SK-N-MC (cell line): ENCODE measurements at regions not wholly inside any gene's neighbourhood (a gene's known extent, or its start where the extent isn't known, plus 50 kb on each side); places are given as distances from the start of the nearest gene placed in this dataset.

Experiments used
- EZH2 ChIP-seq: fragments of 200-600 bp; sonication (generic); IDR thresholded peaks from one replicate; pipeline ENCODE4 v1.6.1; 2017; ENCODE audit warnings: antibody characterized with exemption
- POLR2AphosphoS5 ChIP-seq: IDR thresholded peaks from 2 replicates; pipeline ENCODE4 v1.6.1; 2012; ENCODE audit warnings: mild to moderate bottlenecking, low read depth, low read length, borderline replicate concordance

- TF ChIP-seq EZH2 = no peak
- TF ChIP-seq POLR2AphosphoS5 = no peak
These were observed 620.2 kb upstream of the NETO1 start for GRCh38 chr18:73487966-73488365.
